Naive thymus-derived CD8-positive, alpha-beta T cell (primary cell): ENCODE measurements at regions not wholly inside any gene's neighbourhood (a gene's known extent, or its start where the extent isn't known, plus 50 kb on each side); places are given as distances from the start of the nearest gene placed in this dataset.

Experiments used
- ATAC-seq, 2 donors: fragments of 150-1000 bp; cut with Tn5 transposase in 1 of 2; sonication (Bioruptor Pico), chemical (Tn5 transposase) in 1 of 2; 1 replicate in 1 of 2; 2 replicates in 1 of 2; pipeline ENCODE4 v1.10.0; 2021; ENCODE audit warnings: mild to moderate bottlenecking in 2 of 2, moderate library complexity in 2 of 2
- POLR2A ChIA-PET: fragments of 350-600 bp; sonication (Branson Sonifier 250); formaldehyde crosslinking; loops from one replicate; lab custom pipeline; 2021; ENCODE audit warnings: antibody characterized with exemption; lab: Charles Lee
- DNase-seq, 10 donors: peaks; one replicate each; pipeline versions ENCODE4 v3.0.0 to v3.0.0-alpha.2; 2020 to 2022
- H3K27ac Mint-ChIP-seq, 10 donors: one replicate each; pipeline ENCODE4 v1.8.0; 2020 to 2022; ENCODE audit warnings: mild to moderate bottlenecking in 10 of 10, mixed read lengths in 10 of 10, moderate library complexity in 4 of 10, inconsistent platforms in 1 of 10
- H3K27me3 Mint-ChIP-seq, 5 donors: one replicate each; pipeline ENCODE4 v1.8.0; 2021 to 2022; ENCODE audit warnings: mixed read lengths in 5 of 5
- H3K36me3 Mint-ChIP-seq, 3 donors: one replicate each; pipeline ENCODE4 v1.8.0; 2020 to 2022; ENCODE audit warnings: mixed read lengths in 3 of 3, mild to moderate bottlenecking in 2 of 3, inconsistent platforms in 1 of 3
- H3K4me1 Mint-ChIP-seq, 4 donors: one replicate each; pipeline ENCODE4 v1.8.0; 2021 to 2022; ENCODE audit warnings: mixed read lengths in 4 of 4
- H3K4me3 Mint-ChIP-seq, 10 donors: one replicate each; pipeline ENCODE4 v1.8.0; 2020 to 2022; ENCODE audit warnings: mild to moderate bottlenecking in 10 of 10, mixed read lengths in 10 of 10, moderate library complexity in 6 of 10, inconsistent platforms in 1 of 10
- H3K9me3 Mint-ChIP-seq, 9 donors: one replicate each; pipeline ENCODE4 v1.8.0; 2020 to 2022; ENCODE audit warnings: mixed read lengths in 9 of 9, mild to moderate bottlenecking in 3 of 9, inconsistent platforms in 1 of 9, moderate library complexity in 1 of 9

GRCh38 chr6:4510317-4510716, 265.9 kb upstream of the CDYL start:
- POLR2A ChIA-PET: no interaction called here
- no peaks in the 10 kb centered on the region for H3K36me3 Mint-ChIP-seq
- no peaks in the 10 kb centered on the region for H3K4me1 Mint-ChIP-seq
- DNase-seq (no peak), ATAC-seq (no peak)
- H3K27ac Mint-ChIP-seq: peak overlapping the region in 1 of 10 donors; percentile 40
- peaks cover 9 to 59% (median 22%) of the 10 kb centered on the region in 5 donors for H3K27me3 Mint-ChIP-seq
- no peaks in the 10 kb centered on the region for H3K9me3 Mint-ChIP-seq
- H3K4me3 Mint-ChIP-seq: no peak overlapping the region

DNA sequence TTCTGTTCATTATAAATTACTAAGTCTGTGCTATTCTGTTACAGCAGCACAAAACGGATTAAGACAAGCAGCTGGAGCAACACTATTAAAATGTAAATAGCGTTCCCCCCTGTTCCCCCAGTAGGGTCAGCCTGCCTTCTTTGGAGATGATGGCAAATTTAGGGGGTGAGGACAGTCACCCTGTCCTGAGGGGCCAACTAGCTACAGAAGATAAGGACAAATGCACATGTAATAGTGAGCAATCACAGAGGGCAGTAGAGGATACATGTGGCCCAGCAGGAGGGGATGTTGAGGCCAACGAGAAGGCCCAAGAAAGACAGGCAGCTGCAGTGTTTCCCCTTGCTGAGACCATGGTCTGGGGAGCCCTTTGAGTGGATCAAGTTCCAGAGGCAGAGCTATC, 266.7 kb upstream of the CDYL start:
- no peaks in the 10 kb centered on the region for H3K36me3 Mint-ChIP-seq
- peaks cover 13 to 67% (median 24%) of the 10 kb centered on the region in 5 donors for H3K27me3 Mint-ChIP-seq
- H3K4me1 Mint-ChIP-seq: no peaks in the 10 kb centered on the region
- ATAC-seq (no peak), DNase-seq (no peak)
- no peaks in the 10 kb centered on the region for H3K9me3 Mint-ChIP-seq
- POLR2A ChIA-PET: no interaction called here
- no peak overlapping the region for H3K4me3 Mint-ChIP-seq
- H3K27ac Mint-ChIP-seq: no peak overlapping the region

- H3K9me3 Mint-ChIP-seq: peaks cover 0 to 2% (median 0%) of the 10 kb centered on the region in 9 donors
- no peak overlapping the region for H3K27ac Mint-ChIP-seq
- peaks cover 11 to 81% (median 26%) of the 10 kb centered on the region in 5 donors for H3K27me3 Mint-ChIP-seq
- H3K4me3 Mint-ChIP-seq: no peak overlapping the region
- no peaks in the 10 kb centered on the region for H3K36me3 Mint-ChIP-seq
- POLR2A ChIA-PET: no interaction called here
- ATAC-seq: no peak
- no peaks in the 10 kb centered on the region for H3K4me1 Mint-ChIP-seq
- no peak for DNase-seq
Observed at GRCh38 chr6:4506792-4507191, 269.4 kb upstream of the CDYL start.

- Mint-ChIP-seq H3K27ac (no peak overlapping the region), H3K27me3 (peaks cover 11 to 84% (median 26%) of the 10 kb centered on the region in 5 donors), H3K4me1 (no peaks in the 10 kb centered on the region), H3K4me3 (no peak overlapping the region), H3K36me3 (no peaks in the 10 kb centered on the region), H3K9me3 (peaks cover 0 to 2% (median 0%) of the 10 kb centered on the region in 9 donors)
- no peak for ATAC-seq
- DNase-seq: no peak
- POLR2A ChIA-PET: no interaction called here
Observed at GRCh38 chr6:4506223-4506622, 270.0 kb upstream of the CDYL start.

- Mint-ChIP-seq H3K9me3 (peaks cover 0 to 2% (median 0%) of the 10 kb centered on the region in 9 donors), H3K36me3 (no peaks in the 10 kb centered on the region), H3K4me3 (no peak overlapping the region), H3K27ac (no peak overlapping the region), H3K4me1 (no peaks in the 10 kb centered on the region), H3K27me3 (peaks cover 11 to 69% (median 25%) of the 10 kb centered on the region in 5 donors)
- ATAC-seq (no peak), DNase-seq (no peak)
- POLR2A ChIA-PET: no interaction called here
Observed at GRCh38 chr6:4504700-4505099, 271.5 kb upstream of the CDYL start.

GRCh38 chr6:4503700-4504099, 272.5 kb upstream of the CDYL start:
- Mint-ChIP-seq H3K27ac (no peak overlapping the region), H3K4me1 (no peaks in the 10 kb centered on the region), H3K36me3 (no peaks in the 10 kb centered on the region), H3K27me3 (peaks cover 10 to 59% (median 25%) of the 10 kb centered on the region in 5 donors), H3K9me3 (peaks cover 0 to 2% (median 0%) of the 10 kb centered on the region in 9 donors), H3K4me3 (no peak overlapping the region)
- DNase-seq (no peak), ATAC-seq (no peak)
- POLR2A ChIA-PET: no interaction called here

- peaks cover 0 to 3% (median 0%) of the 10 kb centered on the region in 9 donors for H3K9me3 Mint-ChIP-seq
- H3K27me3 Mint-ChIP-seq: peaks cover 2 to 14% (median 11%) of the 10 kb centered on the region in 5 donors
- DNase-seq (no peak), ATAC-seq (no peak)
- H3K36me3 Mint-ChIP-seq: no peaks in the 10 kb centered on the region
- no peak overlapping the region for H3K4me3 Mint-ChIP-seq
- POLR2A ChIA-PET: no interaction called here
- no peak overlapping the region for H3K27ac Mint-ChIP-seq
- no peaks in the 10 kb centered on the region for H3K4me1 Mint-ChIP-seq
Observed at GRCh38 chr6:4496284-4496683, 279.9 kb upstream of the CDYL start.

DNA sequence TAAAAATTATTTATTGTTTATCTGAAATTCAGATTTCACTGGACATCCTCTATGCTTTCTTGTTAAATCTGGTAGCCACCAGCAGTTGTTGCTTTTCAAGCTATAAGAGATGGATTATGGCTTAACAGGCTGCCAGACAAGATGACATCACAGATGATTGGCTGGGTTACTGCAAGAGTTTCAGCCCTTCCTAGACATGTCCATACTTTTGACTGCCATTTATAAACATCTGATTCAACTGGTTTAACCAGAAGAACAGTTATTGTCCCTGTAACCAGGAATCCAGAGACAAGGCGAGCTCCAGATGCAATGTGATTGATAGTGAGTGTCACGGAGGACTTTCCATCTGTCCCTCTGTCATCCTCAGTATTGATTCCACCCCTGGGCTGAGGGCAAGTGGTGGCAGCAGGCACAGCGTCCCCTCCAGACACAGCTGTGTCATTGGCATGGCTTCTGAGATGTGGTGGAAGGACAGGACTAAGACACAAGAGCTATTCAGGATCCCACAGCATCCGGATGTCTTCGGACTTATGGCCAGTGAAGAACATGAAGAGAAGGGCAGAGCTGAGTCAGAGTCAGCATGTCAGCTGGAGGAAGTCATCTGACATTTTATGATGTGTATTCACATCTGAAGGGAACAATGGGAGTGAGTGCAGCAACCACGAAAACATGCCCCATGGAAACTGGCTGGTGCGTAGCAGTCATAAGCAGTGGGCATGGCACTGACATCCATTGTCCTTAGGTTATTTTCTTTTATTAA, 284.5 kb upstream of the CDYL start:
- POLR2A ChIA-PET: no interaction called here
- peaks cover 0 to 3% (median 0%) of the 10 kb centered on the region in 4 donors for H3K4me1 Mint-ChIP-seq
- H3K36me3 Mint-ChIP-seq: peaks cover 0 to 5% (median 3%) of the 10 kb centered on the region in 3 donors
- DNase-seq (no peak), ATAC-seq (no peak)
- H3K27ac Mint-ChIP-seq: no peak overlapping the region
- H3K4me3 Mint-ChIP-seq: no peak overlapping the region
- peaks cover 6 to 30% (median 21%) of the 10 kb centered on the region in 9 donors for H3K9me3 Mint-ChIP-seq
- H3K27me3 Mint-ChIP-seq: peaks cover 0 to 15% (median 4%) of the 10 kb centered on the region in 5 donors

DNA sequence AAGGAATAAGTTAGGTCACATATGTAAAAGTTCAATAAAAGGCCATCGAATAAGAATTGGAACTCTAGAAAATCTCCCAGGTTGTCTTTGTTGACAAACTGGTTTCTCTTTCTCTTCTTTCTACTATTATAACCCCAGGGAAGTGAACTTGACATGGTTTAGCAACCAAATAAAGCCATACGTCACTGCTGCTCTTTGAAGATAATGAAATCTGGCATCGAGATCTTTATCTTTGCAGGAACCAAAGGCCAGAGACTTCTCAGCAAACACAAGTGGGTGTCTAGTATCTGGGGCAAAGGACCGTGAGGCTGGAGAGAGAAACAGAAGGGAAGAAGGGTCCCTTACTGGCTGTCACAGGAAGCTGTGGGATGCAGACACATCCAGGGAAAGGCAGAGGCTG, 286.7 kb upstream of the CDYL start:
- peaks cover 0 to 5% (median 3%) of the 10 kb centered on the region in 3 donors for H3K36me3 Mint-ChIP-seq
- DNase-seq (no peak), ATAC-seq (no peak)
- peaks cover 0 to 21% (median 11%) of the 10 kb centered on the region in 5 donors for H3K27me3 Mint-ChIP-seq
- H3K27ac Mint-ChIP-seq: no peak overlapping the region
- H3K4me3 Mint-ChIP-seq: no peak overlapping the region
- POLR2A ChIA-PET: no interaction called here
- H3K4me1 Mint-ChIP-seq: peaks cover 0 to 3% (median 0%) of the 10 kb centered on the region in 4 donors
- H3K9me3 Mint-ChIP-seq: peaks cover 6 to 34% (median 21%) of the 10 kb centered on the region in 9 donors

GRCh38 chr6:4488389-4488788, 287.8 kb upstream of the CDYL start:
- peaks cover 0 to 21% (median 13%) of the 10 kb centered on the region in 5 donors for H3K27me3 Mint-ChIP-seq
- no peak overlapping the region for H3K27ac Mint-ChIP-seq
- ATAC-seq (no peak), DNase-seq (no peak)
- H3K36me3 Mint-ChIP-seq: peaks cover 0 to 5% (median 3%) of the 10 kb centered on the region in 3 donors
- H3K4me3 Mint-ChIP-seq: no peak overlapping the region
- POLR2A ChIA-PET: no interaction called here
- H3K9me3 Mint-ChIP-seq: peaks cover 6 to 34% (median 21%) of the 10 kb centered on the region in 9 donors
- peaks cover 0 to 3% (median 0%) of the 10 kb centered on the region in 4 donors for H3K4me1 Mint-ChIP-seq

- ATAC-seq (no peak), DNase-seq (no peak)
- Mint-ChIP-seq H3K36me3 (peaks cover 0 to 5% (median 3%) of the 10 kb centered on the region in 3 donors), H3K27ac (no peak overlapping the region), H3K9me3 (peaks cover 6 to 34% (median 23%) of the 10 kb centered on the region in 9 donors), H3K27me3 (peaks cover 0 to 22% (median 14%) of the 10 kb centered on the region in 5 donors), H3K4me3 (no peak overlapping the region), H3K4me1 (peaks cover 0 to 3% (median 0%) of the 10 kb centered on the region in 4 donors)
- POLR2A ChIA-PET: no interaction called here
Observed at GRCh38 chr6:4487538-4487937, 288.7 kb upstream of the CDYL start.

- no peak for DNase-seq
- H3K4me1 Mint-ChIP-seq: peaks cover 0 to 3% (median 0%) of the 10 kb centered on the region in 4 donors
- ATAC-seq: no peak
- POLR2A ChIA-PET: no interaction called here
- peaks cover 0 to 5% (median 3%) of the 10 kb centered on the region in 3 donors for H3K36me3 Mint-ChIP-seq
- H3K9me3 Mint-ChIP-seq: peaks cover 6 to 34% (median 23%) of the 10 kb centered on the region in 9 donors
- no peak overlapping the region for H3K4me3 Mint-ChIP-seq
- H3K27me3 Mint-ChIP-seq: peaks cover 0 to 26% (median 22%) of the 10 kb centered on the region in 5 donors
- H3K27ac Mint-ChIP-seq: no peak overlapping the region
Observed at GRCh38 chr6:4486568-4487315, 289.5 kb upstream of the CDYL start.

- peaks cover 0 to 5% (median 3%) of the 10 kb centered on the region in 3 donors for H3K36me3 Mint-ChIP-seq
- no peak overlapping the region for H3K27ac Mint-ChIP-seq
- peaks cover 6 to 34% (median 22%) of the 10 kb centered on the region in 9 donors for H3K9me3 Mint-ChIP-seq
- ATAC-seq (no peak), DNase-seq (no peak)
- peaks cover 1 to 34% (median 29%) of the 10 kb centered on the region in 5 donors for H3K27me3 Mint-ChIP-seq
- peaks cover 0 to 3% (median 0%) of the 10 kb centered on the region in 4 donors for H3K4me1 Mint-ChIP-seq
- no peak overlapping the region for H3K4me3 Mint-ChIP-seq
- POLR2A ChIA-PET: no interaction called here
Observed at GRCh38 chr6:4485735-4486134, 290.5 kb upstream of the CDYL start.
